ENCODE measurements at regions not wholly inside any gene's neighbourhood (a gene's known extent, or its start where the extent isn't known, plus 50 kb on each side); places are given as distances from the start of the nearest gene placed in this dataset.

- Mint-ChIP-seq H3K36me3 (peaks cover under 1 to 2% of the 10 kb centered on the region in 2 donors), H3K4me1 (no peaks in the 10 kb centered on the region), H3K27ac (no peak overlapping the region), H3K27me3 (peaks cover 41 to 48% (median 47%) of the 10 kb centered on the region in 3 donors), H3K4me3 (no peak overlapping the region), H3K9me3 (peaks cover 0 to 23% (median 7%) of the 10 kb centered on the region in 7 donors)
- DNase-seq = no peak
- ATAC-seq (ENCODE audit: low read depth in 2 of 2) = no peak
Observed at GRCh38 chr7:25923741-25924460, 228.1 kb upstream of the NFE2L3 start.

GRCh38 chr7:25926009-25926408 lies 226.0 kb upstream of the NFE2L3 start:
- Mint-ChIP-seq H3K9me3 (peaks cover 0 to 13% (median 0%) of the 10 kb centered on the region in 7 donors), H3K27me3 (peaks cover 45 to 58% (median 50%) of the 10 kb centered on the region in 3 donors), H3K4me3 (no peak overlapping the region), H3K4me1 (no peaks in the 10 kb centered on the region), H3K36me3 (no peaks in the 10 kb centered on the region), H3K27ac (no peak overlapping the region)
- DNase-seq (no peak), ATAC-seq (ENCODE audit: low read depth in 2 of 2) (no peak)

- peaks cover 0 to 13% (median 0%) of the 10 kb centered on the region in 7 donors for H3K9me3 Mint-ChIP-seq
- DNase-seq = no peak
- no peaks in the 10 kb centered on the region for H3K4me1 Mint-ChIP-seq
- no peak overlapping the region for H3K27ac Mint-ChIP-seq
- H3K27me3 Mint-ChIP-seq = peaks cover 45 to 58% (median 50%) of the 10 kb centered on the region in 3 donors
- H3K36me3 Mint-ChIP-seq = no peaks in the 10 kb centered on the region
- no peak overlapping the region for H3K4me3 Mint-ChIP-seq
- ATAC-seq (ENCODE audit: low read depth in 2 of 2) = no peak
Observed at GRCh38 chr7:25926451-25926850, 225.5 kb upstream of the NFE2L3 start.

- DNase-seq (no peak), ATAC-seq (ENCODE audit: low read depth in 2 of 2) (no peak)
- Mint-ChIP-seq H3K4me1 (no peaks in the 10 kb centered on the region), H3K36me3 (no peaks in the 10 kb centered on the region), H3K27me3 (peaks cover 45 to 55% (median 45%) of the 10 kb centered on the region in 3 donors), H3K9me3 (peaks cover 0 to 13% (median 0%) of the 10 kb centered on the region in 7 donors), H3K4me3 (no peak overlapping the region), H3K27ac (no peak overlapping the region)
Observed at GRCh38 chr7:25926891-25927625, 224.9 kb upstream of the NFE2L3 start.

DNA sequence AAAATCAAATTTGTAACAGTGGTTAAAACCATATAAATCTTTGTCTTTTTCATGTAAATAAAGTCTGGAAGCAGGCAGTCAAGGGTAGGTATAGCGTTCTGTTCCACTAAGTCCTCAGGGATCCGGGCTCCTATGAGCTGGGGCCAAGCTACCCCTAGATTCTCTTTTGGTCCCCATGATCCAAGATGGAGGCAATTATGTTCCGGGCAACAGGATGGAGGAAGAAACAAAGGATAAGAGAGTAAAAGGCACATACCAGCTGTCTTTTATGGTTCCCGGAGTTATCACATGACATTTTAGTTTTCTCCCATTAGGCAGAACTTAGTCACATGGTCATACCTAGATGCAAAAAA lies 224.4 kb upstream of the NFE2L3 start:
- ATAC-seq (ENCODE audit: low read depth in 2 of 2) = no peak
- Mint-ChIP-seq H3K36me3 (peaks cover 0 to 3% of the 10 kb centered on the region in 2 donors), H3K4me1 (no peaks in the 10 kb centered on the region), H3K27ac (no peak overlapping the region), H3K9me3 (peaks cover 0 to 14% (median 5%) of the 10 kb centered on the region in 7 donors), H3K27me3 (peaks cover 43 to 51% (median 50%) of the 10 kb centered on the region in 3 donors), H3K4me3 (no peak overlapping the region)
- no peak for DNase-seq

- Mint-ChIP-seq H3K4me1 (no peaks in the 10 kb centered on the region), H3K9me3 (peaks cover 8 to 26% (median 16%) of the 10 kb centered on the region in 7 donors), H3K27ac (no peak overlapping the region), H3K36me3 (peaks cover 3 to 14% of the 10 kb centered on the region in 2 donors), H3K27me3 (peaks cover 53 to 58% (median 54%) of the 10 kb centered on the region in 3 donors), H3K4me3 (no peak overlapping the region)
- ATAC-seq (ENCODE audit: low read depth in 2 of 2) (no peak), DNase-seq (no peak)
Observed at GRCh38 chr7:25928549-25929330, 223.3 kb upstream of the NFE2L3 start.

DNA sequence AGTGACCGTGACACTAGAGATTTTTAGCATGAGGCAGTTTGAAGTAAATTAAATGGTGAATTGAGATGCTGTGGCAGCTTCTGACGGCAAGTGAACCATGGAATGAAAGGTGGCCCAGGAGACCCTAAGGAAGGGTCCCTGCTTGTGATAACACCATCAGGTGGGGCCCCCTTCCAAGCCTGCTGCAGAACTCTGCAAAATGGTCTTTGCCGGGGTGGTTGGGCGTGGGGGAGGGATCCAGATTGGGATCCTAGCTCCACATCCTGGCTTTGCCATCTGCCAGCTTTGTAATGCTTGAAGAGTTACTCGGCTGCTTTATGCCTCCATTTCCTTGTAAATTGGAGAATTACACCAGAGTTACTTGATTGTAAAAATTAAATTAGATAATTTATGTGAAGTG lies 222.6 kb upstream of the NFE2L3 start:
- Mint-ChIP-seq H3K27me3 (peaks cover 56 to 61% (median 61%) of the 10 kb centered on the region in 3 donors), H3K9me3 (peaks cover 13 to 33% (median 22%) of the 10 kb centered on the region in 7 donors), H3K4me1 (no peaks in the 10 kb centered on the region), H3K36me3 (peaks cover 10 to 21% of the 10 kb centered on the region in 2 donors), H3K27ac (no peak overlapping the region), H3K4me3 (no peak overlapping the region)
- ATAC-seq (ENCODE audit: low read depth in 2 of 2) (no peak), DNase-seq (no peak)

DNA sequence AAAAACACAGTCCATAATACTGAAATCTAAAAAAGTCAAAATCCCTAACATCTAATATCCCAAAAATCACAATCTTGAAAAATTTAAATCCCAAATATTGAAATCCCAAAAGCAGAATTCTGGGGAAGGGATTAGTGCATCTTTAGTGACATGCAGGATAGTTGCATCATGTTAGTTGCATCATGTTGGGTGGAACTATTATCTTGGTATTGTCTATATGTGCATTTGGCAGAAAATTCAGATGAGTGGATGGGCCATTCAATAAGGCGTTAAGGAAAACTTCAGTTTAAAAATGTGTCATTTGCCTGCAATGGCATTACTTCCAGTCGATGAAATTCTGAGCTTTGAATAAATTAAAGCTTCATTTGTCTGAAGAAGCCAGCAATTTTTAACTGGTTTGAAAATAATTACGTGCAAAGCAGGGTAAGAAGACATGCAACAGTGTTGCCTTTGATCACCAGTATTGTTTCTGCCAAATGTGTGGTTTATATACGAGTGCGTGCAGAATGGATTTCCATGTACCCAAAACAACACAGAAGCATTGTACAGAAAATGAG lies 221.4 kb upstream of the NFE2L3 start:
- Mint-ChIP-seq H3K4me3 (no peak overlapping the region), H3K27me3 (peaks cover 67 to 72% (median 71%) of the 10 kb centered on the region in 3 donors), H3K4me1 (no peaks in the 10 kb centered on the region), H3K27ac (no peak overlapping the region), H3K36me3 (peaks cover 13 to 32% of the 10 kb centered on the region in 2 donors), H3K9me3 (peaks cover 20 to 42% (median 31%) of the 10 kb centered on the region in 7 donors)
- DNase-seq = no peak
- no peak for ATAC-seq (ENCODE audit: low read depth in 2 of 2)

GRCh38 chr7:25931156-25931555 lies 220.8 kb upstream of the NFE2L3 start:
- Mint-ChIP-seq H3K4me1 (no peaks in the 10 kb centered on the region), H3K36me3 (peaks cover 13 to 33% of the 10 kb centered on the region in 2 donors), H3K4me3 (no peak overlapping the region), H3K27me3 (peaks cover 73 to 78% (median 73%) of the 10 kb centered on the region in 3 donors), H3K27ac (no peak overlapping the region), H3K9me3 (peaks cover 22 to 44% (median 31%) of the 10 kb centered on the region in 7 donors)
- ATAC-seq (ENCODE audit: low read depth in 2 of 2) (no peak), DNase-seq (no peak)

GRCh38 chr7:25933921-25934320 lies 218.1 kb upstream of the NFE2L3 start:
- H3K4me3 Mint-ChIP-seq = no peak overlapping the region
- no peak overlapping the region for H3K27ac Mint-ChIP-seq
- H3K9me3 Mint-ChIP-seq = peaks cover 24 to 42% (median 32%) of the 10 kb centered on the region in 7 donors
- no peak for DNase-seq
- H3K36me3 Mint-ChIP-seq = peaks cover 13 to 33% of the 10 kb centered on the region in 2 donors
- ATAC-seq (ENCODE audit: low read depth in 2 of 2) = no peak
- H3K27me3 Mint-ChIP-seq = peaks cover 55 to 72% (median 61%) of the 10 kb centered on the region in 3 donors
- H3K4me1 Mint-ChIP-seq = no peaks in the 10 kb centered on the region

DNA sequence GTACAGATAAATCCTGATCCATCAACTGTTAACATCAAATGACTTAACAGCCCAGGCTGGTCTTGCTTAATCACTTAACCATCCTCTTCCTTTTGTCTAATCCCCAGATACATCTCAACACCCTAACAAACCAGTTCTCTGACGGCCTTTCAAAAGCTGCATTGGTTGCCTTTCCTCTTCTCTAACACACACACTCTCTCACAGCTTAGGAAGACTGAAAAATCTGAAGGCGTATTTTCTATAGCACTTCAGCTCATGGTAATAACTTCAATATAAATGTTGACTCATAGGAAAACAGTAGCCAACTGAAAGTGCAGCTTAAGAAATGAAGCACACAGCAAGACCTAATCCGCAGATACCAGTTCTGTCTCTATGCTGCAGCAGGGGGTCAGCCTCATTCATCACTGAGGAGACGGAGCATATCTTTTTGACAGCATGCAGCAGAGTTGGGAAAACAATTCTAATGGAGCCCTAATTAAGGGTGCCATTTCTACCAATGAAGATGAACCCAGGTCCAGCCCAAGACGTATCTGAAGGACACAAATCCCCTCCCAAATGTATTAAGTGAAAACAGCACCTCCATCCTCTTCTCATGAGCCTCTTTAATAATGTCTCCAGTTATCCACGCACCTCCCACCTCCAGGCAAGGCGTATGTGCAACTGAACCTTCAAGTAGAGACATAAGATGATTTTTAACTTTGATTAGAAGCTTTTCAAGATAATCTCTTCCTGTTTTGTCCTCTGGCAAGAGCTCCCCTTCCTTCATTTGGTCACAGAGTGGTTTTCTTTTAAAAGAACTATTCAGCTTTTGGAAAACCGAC lies 211.7 kb upstream of the NFE2L3 start:
- ATAC-seq (ENCODE audit: low read depth in 2 of 2) (no peak), DNase-seq (no peak)
- H3K36me3 Mint-ChIP-seq = peaks cover 0 to 3% of the 10 kb centered on the region in 2 donors
- H3K27ac Mint-ChIP-seq = peak overlapping the region in 1 of 6 donors; percentile 24
- no peak overlapping the region for H3K4me3 Mint-ChIP-seq
- H3K9me3 Mint-ChIP-seq = peaks cover 3 to 12% (median 4%) of the 10 kb centered on the region in 7 donors
- H3K27me3 Mint-ChIP-seq = peaks cover 49 to 75% (median 70%) of the 10 kb centered on the region in 3 donors
- no peaks in the 10 kb centered on the region for H3K4me1 Mint-ChIP-seq

DNA sequence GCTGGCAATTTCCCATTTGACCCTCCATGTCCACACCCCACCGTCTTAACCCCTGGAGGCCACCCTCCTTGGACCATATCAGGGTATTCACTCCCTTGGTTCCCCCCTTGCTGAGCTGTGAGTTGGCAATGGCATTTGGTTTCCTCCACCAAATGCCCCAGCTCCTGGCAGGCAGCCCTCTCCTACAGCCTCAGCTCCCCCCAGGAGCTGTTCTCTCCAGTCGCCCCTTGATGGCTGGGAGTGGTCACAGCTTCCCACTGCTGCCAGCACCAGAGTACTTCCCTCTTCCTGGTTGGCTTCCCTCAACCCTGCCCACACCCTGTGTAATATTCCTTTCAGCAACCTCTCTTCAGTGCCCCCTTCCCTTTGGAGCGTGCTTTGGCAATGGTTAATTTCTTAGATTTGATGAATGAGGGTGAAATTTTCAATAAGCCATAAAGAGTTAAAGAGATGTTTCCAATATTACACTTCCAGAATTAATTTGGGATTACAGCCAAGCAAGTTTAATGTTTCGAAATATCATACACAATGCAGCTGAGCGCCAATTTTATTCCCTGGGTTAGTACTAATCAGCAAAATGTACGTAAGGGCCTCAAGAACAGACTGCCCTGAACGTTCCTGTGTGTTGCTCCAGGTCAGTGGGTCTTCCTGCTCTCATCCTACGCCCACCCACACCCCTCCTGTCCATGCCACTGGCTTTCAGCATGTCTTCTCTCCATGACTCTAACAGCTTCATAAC lies 207.1 kb upstream of the NFE2L3 start:
- Mint-ChIP-seq H3K4me3 (no peak overlapping the region), H3K27ac (no peak overlapping the region), H3K36me3 (no peaks in the 10 kb centered on the region), H3K27me3 (peaks cover 70 to 81% (median 80%) of the 10 kb centered on the region in 3 donors), H3K4me1 (peaks cover 9 to 10% (median 10%) of the 10 kb centered on the region in 3 donors), H3K9me3 (peaks cover 0 to 2% (median 0%) of the 10 kb centered on the region in 7 donors)
- no peak for ATAC-seq (ENCODE audit: low read depth in 2 of 2)
- no peak for DNase-seq

All from naive B cell (primary cell).